Glutamatergic neuron (in vitro differentiated cells): ENCODE measurements at regions not wholly inside any gene's neighbourhood (a gene's known extent, or its start where the extent isn't known, plus 50 kb on each side); places are given as distances from the start of the nearest gene placed in this dataset.

Source experiments
- DNase-seq: peaks from one replicate; pipeline ENCODE4 v3.0.0; 2022
- H3K27ac Mint-ChIP-seq: one replicate; pipeline ENCODE4 v1.8.0; 2020; ENCODE audit warnings: mild to moderate bottlenecking, mixed read lengths, inconsistent platforms; ENCODE audit not compliant: unreplicated experiment
- H3K27me3 Mint-ChIP-seq: one replicate; pipeline ENCODE4 v1.8.0; 2020; ENCODE audit warnings: mild to moderate bottlenecking, moderate library complexity, mixed read lengths, inconsistent platforms; ENCODE audit not compliant: unreplicated experiment
- H3K36me3 Mint-ChIP-seq: one replicate; pipeline ENCODE4 v1.8.0; 2020; ENCODE audit warnings: mild to moderate bottlenecking, mixed read lengths, inconsistent platforms; ENCODE audit not compliant: unreplicated experiment
- H3K4me1 Mint-ChIP-seq: one replicate; pipeline ENCODE4 v1.8.0; 2020; ENCODE audit warnings: mild to moderate bottlenecking, low read depth, mixed read lengths, inconsistent platforms; ENCODE audit not compliant: unreplicated experiment
- H3K4me3 Mint-ChIP-seq: one replicate; pipeline ENCODE4 v1.8.0; 2020; ENCODE audit warnings: mild to moderate bottlenecking, mixed read lengths, inconsistent platforms; ENCODE audit not compliant: unreplicated experiment
- H3K9me3 Mint-ChIP-seq: one replicate; pipeline ENCODE4 v1.8.0; 2020; ENCODE audit warnings: mild to moderate bottlenecking, moderate library complexity, mixed read lengths, inconsistent platforms; ENCODE audit not compliant: unreplicated experiment
- CTCF ChIP-seq: fragments of 200-600 bp; sonication (generic); IDR thresholded peaks from one replicate; pipeline ENCODE4 v1.5.0; 2021; ENCODE audit not compliant: partially characterized antibody, unreplicated experiment

DNA sequence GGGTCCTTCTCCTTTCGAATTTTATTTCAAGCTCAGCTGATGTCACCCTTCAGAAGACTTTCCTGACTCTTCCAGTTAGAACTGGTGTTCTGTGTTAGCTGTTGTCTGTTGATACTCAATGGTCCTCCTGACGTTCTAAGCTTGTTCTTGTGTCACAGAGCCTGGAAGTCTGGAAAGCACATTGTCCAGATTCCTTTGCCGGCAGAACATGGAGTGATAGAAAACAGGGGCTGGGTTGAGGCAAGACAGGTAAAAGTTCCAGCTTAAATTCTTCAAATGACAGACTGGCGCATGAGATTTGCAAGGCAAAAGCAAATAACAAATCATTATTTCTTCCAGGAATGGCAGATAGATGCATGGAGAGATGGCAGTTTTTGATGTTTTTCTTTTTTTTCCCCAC lies 102.0 kb upstream of the CLSTN2 start:
- Mint-ChIP-seq H3K9me3 (peaks cover 13% of the 10 kb centered on the region), H3K36me3 (peaks cover 3% of the 10 kb centered on the region), H3K27ac (no peak overlapping the region), H3K4me3 (no peak overlapping the region), H3K27me3 (peaks cover 5% of the 10 kb centered on the region), H3K4me1 (peaks cover 18% of the 10 kb centered on the region)
- no peak for DNase-seq
- TF ChIP-seq CTCF: no peak

- Mint-ChIP-seq H3K4me3 (no peak overlapping the region), H3K4me1 (peaks cover 18% of the 10 kb centered on the region), H3K36me3 (peaks cover 8% of the 10 kb centered on the region), H3K27ac (peak overlapping the region; percentile 65), H3K27me3 (peaks cover 5% of the 10 kb centered on the region), H3K9me3 (peaks cover 13% of the 10 kb centered on the region)
- DNase-seq: peak; percentile 86
- TF ChIP-seq CTCF: no peak
Observed at GRCh38 chr3:139830817-139831216, 104.2 kb upstream of the CLSTN2 start.

DNA sequence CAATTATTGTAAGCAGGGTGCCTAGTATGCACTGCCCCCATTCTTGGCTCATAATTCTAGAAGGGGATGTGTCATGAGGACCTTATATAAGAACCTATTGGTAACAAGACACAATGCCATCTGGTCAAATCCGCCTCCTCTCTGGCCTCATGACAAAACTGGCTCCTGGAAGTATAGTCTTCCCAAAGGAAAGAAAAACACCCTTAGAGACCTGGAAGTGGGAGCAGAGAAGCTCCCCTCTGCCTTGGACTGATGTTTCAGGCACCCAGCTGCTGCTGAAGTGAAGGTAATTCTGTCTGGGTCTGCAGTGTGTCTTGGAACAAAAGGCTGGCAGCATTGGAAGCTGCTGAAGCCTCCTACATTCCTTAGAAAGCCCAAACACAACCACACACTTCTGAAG lies 107.2 kb upstream of the CLSTN2 start:
- DNase-seq: no peak
- TF ChIP-seq CTCF: no peak
- peaks cover 8% of the 10 kb centered on the region for H3K36me3 Mint-ChIP-seq
- H3K9me3 Mint-ChIP-seq: peaks cover 9% of the 10 kb centered on the region
- H3K27me3 Mint-ChIP-seq: peaks cover 8% of the 10 kb centered on the region
- peaks cover 18% of the 10 kb centered on the region for H3K4me1 Mint-ChIP-seq
- H3K27ac Mint-ChIP-seq: no peak overlapping the region
- H3K4me3 Mint-ChIP-seq: no peak overlapping the region

- DNase-seq: no peak
- H3K36me3 Mint-ChIP-seq: peaks cover 8% of the 10 kb centered on the region
Observed at GRCh38 chr3:139824864-139825263, 110.1 kb upstream of the CLSTN2 start.

GRCh38 chr3:139814646-139815045 lies 120.3 kb upstream of the CLSTN2 start:
- H3K4me1 Mint-ChIP-seq: no peaks in the 10 kb centered on the region
- no peak overlapping the region for H3K4me3 Mint-ChIP-seq
- no peak overlapping the region for H3K27ac Mint-ChIP-seq
- peaks cover 1% of the 10 kb centered on the region for H3K27me3 Mint-ChIP-seq
- TF ChIP-seq CTCF: no peak
- H3K9me3 Mint-ChIP-seq: no peaks in the 10 kb centered on the region
- H3K36me3 Mint-ChIP-seq: peaks cover 4% of the 10 kb centered on the region
- no peak for DNase-seq

More at GRCh38 chr3:139824864-139825263, 110.1 kb upstream of the CLSTN2 start:
- Mint-ChIP-seq H3K27ac (no peak overlapping the region), H3K27me3 (peaks cover 5% of the 10 kb centered on the region), H3K4me1 (no peaks in the 10 kb centered on the region), H3K9me3 (no peaks in the 10 kb centered on the region), H3K4me3 (no peak overlapping the region)
- TF ChIP-seq CTCF: no peak
